ENCODE measurements at regions not wholly inside any gene's neighbourhood (a gene's known extent, or its start where the extent isn't known, plus 50 kb on each side); places are given as distances from the start of the nearest gene placed in this dataset.

DNA sequence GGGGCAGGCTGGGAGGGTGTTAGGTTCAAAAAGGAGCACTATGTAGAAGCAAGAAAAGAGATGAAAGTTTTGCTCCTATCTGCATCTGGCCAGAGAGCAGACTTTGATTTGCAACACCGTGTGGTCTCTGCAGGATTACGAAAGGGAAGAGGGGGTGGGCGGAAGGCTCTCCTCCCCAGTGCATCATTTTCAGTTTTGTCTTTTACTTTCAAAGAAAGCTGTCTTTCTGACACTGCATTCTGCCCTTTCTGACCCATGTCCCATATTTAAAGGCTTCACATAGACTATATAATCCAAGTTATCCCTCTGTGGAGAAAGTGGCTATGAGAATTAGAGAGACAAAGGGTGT is 126.5 kb downstream of the RHOU start:
- TF ChIP-seq, protein P1, sequence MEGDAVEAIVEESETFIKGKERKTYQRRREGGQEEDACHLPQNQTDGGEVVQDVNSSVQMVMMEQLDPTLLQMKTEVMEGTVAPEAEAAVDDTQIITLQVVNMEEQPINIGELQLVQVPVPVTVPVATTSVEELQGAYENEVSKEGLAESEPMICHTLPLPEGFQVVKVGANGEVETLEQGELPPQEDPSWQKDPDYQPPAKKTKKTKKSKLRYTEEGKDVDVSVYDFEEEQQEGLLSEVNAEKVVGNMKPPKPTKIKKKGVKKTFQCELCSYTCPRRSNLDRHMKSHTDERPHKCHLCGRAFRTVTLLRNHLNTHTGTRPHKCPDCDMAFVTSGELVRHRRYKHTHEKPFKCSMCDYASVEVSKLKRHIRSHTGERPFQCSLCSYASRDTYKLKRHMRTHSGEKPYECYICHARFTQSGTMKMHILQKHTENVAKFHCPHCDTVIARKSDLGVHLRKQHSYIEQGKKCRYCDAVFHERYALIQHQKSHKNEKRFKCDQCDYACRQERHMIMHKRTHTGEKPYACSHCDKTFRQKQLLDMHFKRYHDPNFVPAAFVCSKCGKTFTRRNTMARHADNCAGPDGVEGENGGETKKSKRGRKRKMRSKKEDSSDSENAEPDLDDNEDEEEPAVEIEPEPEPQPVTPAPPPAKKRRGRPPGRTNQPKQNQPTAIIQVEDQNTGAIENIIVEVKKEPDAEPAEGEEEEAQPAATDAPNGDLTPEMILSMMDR (IDR thresholded peaks at IDR 0.05; ENCODE audit: poor library complexity), result no peak
- TF ChIP-seq EZH2 (IDR thresholded peaks at IDR 0.05; ENCODE audit: borderline replicate concordance), result no peak

Data from hepatocyte (in vitro differentiated cells).